Breast epithelium (tissue), 4 donors: ENCODE measurements at regions not wholly inside any gene's neighbourhood (a gene's known extent, or its start where the extent isn't known, plus 50 kb on each side); places are given as distances from the start of the nearest gene placed in this dataset.

Experiments
- DNase-seq, 2 donors: peaks; one replicate each; pipeline ENCODE4 v3.0.0-alpha.2; 2019; ENCODE audit warnings: low spot score in 2 of 2
- H3K27ac ChIP-seq, 2 donors: fragments of 200-600 bp; sonication (generic) in 1 of 2; one replicate each; pipeline ENCODE4 v1.5.1; 2016 to 2019; ENCODE audit warnings: mild to moderate bottlenecking in 1 of 2
- H3K27me3 ChIP-seq, 2 donors: fragments of 200-600 bp; sonication (generic) in 1 of 2; one replicate each; pipeline versions ENCODE4 v1.5.1 to v1.6.0; 2017 to 2019; ENCODE audit warnings: control low read depth in 1 of 2, mild to moderate bottlenecking in 1 of 2
- H3K36me3 ChIP-seq: fragments of 200-600 bp; one replicate; pipeline ENCODE4 v1.5.1; 2019
- H3K4me1 ChIP-seq, 2 donors: fragments of 200-600 bp; sonication (generic); one replicate each; pipeline ENCODE4 v1.5.1; 2016 to 2019; ENCODE audit warnings: control low read depth in 1 of 2
- H3K4me3 ChIP-seq, 3 donors: fragments of 200-600 bp; sonication (generic); 1 replicate in 2 of 3; 2 replicates in 1 of 3; pipeline ENCODE4 v1.5.1; 2016 to 2019; ENCODE audit warnings: mild to moderate bottlenecking in 3 of 3, moderate library complexity in 2 of 3
- H3K9me3 ChIP-seq, 2 donors: fragments of 200-600 bp; sonication (generic) in 1 of 2; one replicate each; pipeline ENCODE4 v1.5.1; 2016 to 2019; ENCODE audit warnings: control low read depth in 1 of 2
- CTCF ChIP-seq, 3 donors: fragments of 450-650 bp; IDR thresholded peaks; one replicate each; pipeline ENCODE4 v1.5.1; 2016 to 2017; ENCODE audit warnings: antibody characterized with exemption in 3 of 3, mild to moderate bottlenecking in 3 of 3, moderate library complexity in 3 of 3
- POLR2A ChIP-seq: fragments of 450-650 bp; IDR thresholded peaks from one replicate; pipeline ENCODE4 v1.6.1; 2016; ENCODE audit warnings: antibody characterized with exemption, mild to moderate bottlenecking, moderate library complexity
- POLR2AphosphoS5 ChIP-seq, 3 donors: sonication (generic); formaldehyde crosslinking; IDR thresholded peaks; one replicate each; pipeline ENCODE4 v1.6.1; 2017; ENCODE audit warnings: antibody characterized with exemption in 3 of 3
- intact Hi-C: fragments of 100-400 bp; cut with DNase I; formaldehyde crosslinking; loops from one replicate; pipeline ENCODE4 v1.15.1; 2023; ENCODE audit warnings: low total_unique reads

- Histone ChIP-seq H3K36me3 (no peaks in the 10 kb centered on the region), H3K27me3 (no peaks in the 10 kb centered on the region), H3K4me3 (no peak overlapping the region), H3K4me1 (no peaks in the 10 kb centered on the region), H3K27ac (no peak overlapping the region), H3K9me3 (no peaks in the 10 kb centered on the region)
- TF ChIP-seq POLR2AphosphoS5 (IDR thresholded peaks at IDR 0.05) (no peak), POLR2A (no peak), CTCF (IDR thresholded peaks at IDR 0.05) (no peak)
- no peak for DNase-seq
- intact Hi-C loops: no loop called here
Measured at GRCh38 chr13:57925250-57925649, 293.7 kb downstream of the PCDH17 start.

- Histone ChIP-seq H3K9me3 (no peaks in the 10 kb centered on the region), H3K4me1 (no peaks in the 10 kb centered on the region), H3K27me3 (no peaks in the 10 kb centered on the region), H3K4me3 (no peak overlapping the region), H3K36me3 (no peaks in the 10 kb centered on the region), H3K27ac (no peak overlapping the region)
- DNase-seq: no peak
- TF ChIP-seq POLR2AphosphoS5 (IDR thresholded peaks at IDR 0.05): no peak
- TF ChIP-seq CTCF (IDR thresholded peaks at IDR 0.05): no peak
- no peak for TF ChIP-seq POLR2A
- intact Hi-C loops: no loop called here
Measured at GRCh38 chr13:57925751-57926150, 294.2 kb downstream of the PCDH17 start.

GRCh38 chr13:57932061-57932460 lies 300.5 kb downstream of the PCDH17 start:
- Histone ChIP-seq H3K9me3 (no peaks in the 10 kb centered on the region), H3K27ac (no peak overlapping the region), H3K4me1 (no peaks in the 10 kb centered on the region), H3K4me3 (no peak overlapping the region), H3K27me3 (no peaks in the 10 kb centered on the region), H3K36me3 (no peaks in the 10 kb centered on the region)
- no peak for TF ChIP-seq POLR2A
- TF ChIP-seq POLR2AphosphoS5 (IDR thresholded peaks at IDR 0.05): no peak
- no peak for DNase-seq
- intact Hi-C loops: no loop called here

DNA sequence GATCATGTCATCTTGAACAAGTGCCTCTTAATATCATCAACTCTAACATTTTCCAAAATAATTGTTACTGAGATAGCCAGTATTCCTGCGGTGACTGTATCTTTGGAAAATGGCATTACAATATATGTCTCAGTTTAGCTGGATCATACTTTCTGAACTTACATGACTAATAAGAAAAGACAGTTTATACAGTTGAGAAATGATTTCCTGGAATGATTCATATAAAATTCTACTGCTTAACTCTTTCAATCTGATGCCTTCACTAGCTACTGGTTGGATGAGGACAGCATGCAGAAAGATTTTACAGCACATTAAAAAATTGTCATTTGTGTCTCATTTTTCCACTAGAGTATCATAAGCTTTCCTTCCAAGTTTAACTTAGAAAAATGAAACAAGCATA lies 302.1 kb downstream of the PCDH17 start:
- H3K27me3 ChIP-seq: no peaks in the 10 kb centered on the region
- no peak overlapping the region for H3K27ac ChIP-seq
- no peak for TF ChIP-seq POLR2AphosphoS5 (IDR thresholded peaks at IDR 0.05)
- no peak for TF ChIP-seq POLR2A
- no peak for TF ChIP-seq CTCF (IDR thresholded peaks at IDR 0.05)
- DNase-seq: no peak
- H3K36me3 ChIP-seq: no peaks in the 10 kb centered on the region
- no peak overlapping the region for H3K4me3 ChIP-seq
- H3K4me1 ChIP-seq: no peaks in the 10 kb centered on the region
- H3K9me3 ChIP-seq: no peaks in the 10 kb centered on the region
- intact Hi-C loops: no loop called here

DNA sequence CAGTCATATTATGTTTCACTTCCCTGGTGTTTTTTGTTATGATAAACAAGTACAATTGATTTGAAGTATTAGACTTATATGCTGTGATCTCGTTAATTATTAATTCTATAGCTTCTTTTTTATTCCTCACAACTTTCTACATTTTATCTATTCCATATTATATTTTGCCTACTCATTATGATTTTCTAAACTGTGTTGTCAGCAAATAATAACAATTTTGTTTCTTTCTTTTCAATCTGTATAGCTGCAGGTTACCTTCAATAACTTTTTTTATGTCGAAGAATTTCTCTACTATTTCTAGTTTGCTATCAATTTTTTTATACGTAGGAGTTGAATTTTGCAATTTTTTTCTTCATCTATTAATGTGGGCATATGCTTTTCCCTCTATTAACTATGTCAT lies 304.4 kb downstream of the PCDH17 start:
- no peak overlapping the region for H3K27ac ChIP-seq
- H3K27me3 ChIP-seq: no peaks in the 10 kb centered on the region
- H3K4me3 ChIP-seq: no peak overlapping the region
- intact Hi-C loops: no loop called here
- no peaks in the 10 kb centered on the region for H3K9me3 ChIP-seq
- TF ChIP-seq POLR2AphosphoS5 (IDR thresholded peaks at IDR 0.05): no peak
- TF ChIP-seq POLR2A: no peak
- no peaks in the 10 kb centered on the region for H3K36me3 ChIP-seq
- DNase-seq: no peak
- no peaks in the 10 kb centered on the region for H3K4me1 ChIP-seq

- intact Hi-C loops: no loop called here
- Histone ChIP-seq H3K36me3 (no peaks in the 10 kb centered on the region), H3K4me1 (no peaks in the 10 kb centered on the region), H3K4me3 (no peak overlapping the region), H3K9me3 (peaks cover 0 to 10% of the 10 kb centered on the region in 2 donors), H3K27ac (no peak overlapping the region), H3K27me3 (no peaks in the 10 kb centered on the region)
- no peak for DNase-seq
- TF ChIP-seq POLR2AphosphoS5 (IDR thresholded peaks at IDR 0.05) (no peak), CTCF (IDR thresholded peaks at IDR 0.05) (no peak), POLR2A (no peak)
Measured at GRCh38 chr13:57946361-57946760, 314.8 kb downstream of the PCDH17 start.
